Endodermal cell (in vitro differentiated cells): ENCODE measurements at regions not wholly inside any gene's neighbourhood (a gene's known extent, or its start where the extent isn't known, plus 50 kb on each side); places are given as distances from the start of the nearest gene placed in this dataset.

ENCODE experiments used
- DNase-seq: peaks from one replicate; pipeline ENCODE4 v3.0.0-alpha.2; 2017
- H3K27ac ChIP-seq: 2 replicates; pipeline ENCODE4 v1.5.1; 2013; ENCODE audit warnings: mild to moderate bottlenecking, low read depth, low read length, moderate library complexity
- H3K27me3 ChIP-seq: 2 replicates; pipeline ENCODE4 v1.6.1; 2013; ENCODE audit warnings: mild to moderate bottlenecking, low read length, moderate library complexity; ENCODE audit not compliant: insufficient read depth, control insufficient read depth, poor library complexity, severe bottlenecking
- H3K36me3 ChIP-seq: 2 replicates; pipeline ENCODE4 v1.7.0; 2013; ENCODE audit warnings: mild to moderate bottlenecking, low read length, moderate library complexity; ENCODE audit not compliant: control insufficient read depth, insufficient read depth
- H3K4me1 ChIP-seq: one replicate; pipeline ENCODE4 v1.7.0; 2013; ENCODE audit warnings: low read length; ENCODE audit not compliant: control insufficient read depth, insufficient read depth
- H3K4me3 ChIP-seq: 2 replicates; pipeline ENCODE4 v1.5.1; 2013; ENCODE audit warnings: mild to moderate bottlenecking, low read length, moderate library complexity
- H3K9ac ChIP-seq: 2 replicates; pipeline ENCODE4 v1.6.1; 2013; ENCODE audit warnings: mild to moderate bottlenecking, low read length, moderate library complexity; ENCODE audit not compliant: poor library complexity, severe bottlenecking; ENCODE audit errors: extremely low read depth
- H3K9me3 ChIP-seq: 2 replicates; pipeline ENCODE4 v1.6.1; 2013; ENCODE audit warnings: mild to moderate bottlenecking, low read length, moderate library complexity; ENCODE audit not compliant: control insufficient read depth
- H3K27ac Mint-ChIP-seq: 2 replicates; pipeline ENCODE4 v1.8.0; 2020; ENCODE audit warnings: mixed read lengths
- H3K27me3 Mint-ChIP-seq: 2 replicates; pipeline ENCODE4 v1.8.0; 2021; ENCODE audit warnings: mild to moderate bottlenecking, mixed read lengths; ENCODE audit not compliant: insufficient read depth
- H3K36me3 Mint-ChIP-seq: 2 replicates; pipeline ENCODE4 v1.8.0; 2020; ENCODE audit warnings: low read depth, mixed read lengths
- H3K4me1 Mint-ChIP-seq: 2 replicates; pipeline ENCODE4 v1.8.0; 2020; ENCODE audit warnings: mixed read lengths
- H3K4me3 Mint-ChIP-seq: 2 replicates; pipeline ENCODE4 v1.8.0; 2020; ENCODE audit warnings: mild to moderate bottlenecking, moderate library complexity, mixed read lengths
- H3K9me3 Mint-ChIP-seq: 2 replicates; pipeline ENCODE4 v1.8.0; 2020; ENCODE audit warnings: mild to moderate bottlenecking, mixed read lengths
- WGBS, 2 experiments: methylation state at CpG; one replicate each; pipeline versions ENCODE4 v1.1.5 to v1.1.7; 2013; ENCODE audit warnings: missing lambda C conversion rate in 2 of 2, mixed read lengths in 1 of 2; ENCODE audit not compliant: insufficient coverage in 1 of 2, insufficient read length in 1 of 2; 5-methylcytosine and 5-hydroxymethylcytosine counted together
- TF ChIP-seq, protein P1 (sequence below): fragments of 200-600 bp; sonication (generic); conservative IDR thresholded peaks from 2 replicates; pipeline ENCODE4 v1.5.0; 2021; ENCODE audit warnings: antibody characterized with exemption, mild to moderate bottlenecking

DNA sequence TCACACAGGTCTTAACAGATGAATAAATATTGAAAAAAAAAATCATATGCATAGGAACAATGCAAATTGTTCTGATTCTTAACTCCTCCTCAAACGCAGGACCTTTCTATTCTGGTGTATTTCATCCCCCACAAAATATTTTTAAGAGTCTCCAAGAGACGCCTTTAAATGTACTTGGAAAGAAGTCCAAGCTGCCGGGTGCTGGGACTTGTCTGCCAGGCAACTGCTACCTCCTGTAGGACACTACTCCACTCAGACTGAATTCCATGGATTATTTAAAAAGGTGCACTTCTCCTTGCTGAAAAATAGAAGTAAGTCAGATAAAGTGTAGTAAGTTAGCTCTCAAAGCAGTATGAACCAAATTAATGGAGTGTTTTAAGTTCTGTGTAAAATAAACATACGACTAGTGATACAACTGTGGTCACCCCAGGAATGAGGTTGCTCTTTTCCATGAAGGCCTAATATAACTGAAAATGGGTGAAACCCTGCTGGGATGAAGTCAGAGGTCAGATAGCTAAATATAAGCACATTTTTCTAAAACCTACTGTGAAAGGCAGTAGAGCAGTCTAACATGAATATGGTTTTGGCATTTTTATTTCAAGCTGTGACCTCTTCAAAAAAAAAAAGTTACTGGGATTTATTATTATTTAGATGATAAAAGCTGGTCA is 189.2 kb upstream of the PBX1 start:
- no peak overlapping the region for H3K4me3 ChIP-seq
- H3K36me3 ChIP-seq = no peaks in the 10 kb centered on the region
- H3K9ac ChIP-seq = no peak overlapping the region
- no peak for DNase-seq
- H3K9me3 Mint-ChIP-seq = peaks cover 11% of the 10 kb centered on the region
- no peak overlapping the region for H3K27ac ChIP-seq
- H3K4me1 ChIP-seq = no peaks in the 10 kb centered on the region
- peaks cover 18% of the 10 kb centered on the region for H3K9me3 ChIP-seq
- no peaks in the 10 kb centered on the region for H3K27me3 Mint-ChIP-seq
- no peaks in the 10 kb centered on the region for H3K27me3 ChIP-seq
- H3K36me3 Mint-ChIP-seq = no peaks in the 10 kb centered on the region
- H3K4me1 Mint-ChIP-seq = peaks cover 5% of the 10 kb centered on the region
- TF ChIP-seq, protein P1, sequence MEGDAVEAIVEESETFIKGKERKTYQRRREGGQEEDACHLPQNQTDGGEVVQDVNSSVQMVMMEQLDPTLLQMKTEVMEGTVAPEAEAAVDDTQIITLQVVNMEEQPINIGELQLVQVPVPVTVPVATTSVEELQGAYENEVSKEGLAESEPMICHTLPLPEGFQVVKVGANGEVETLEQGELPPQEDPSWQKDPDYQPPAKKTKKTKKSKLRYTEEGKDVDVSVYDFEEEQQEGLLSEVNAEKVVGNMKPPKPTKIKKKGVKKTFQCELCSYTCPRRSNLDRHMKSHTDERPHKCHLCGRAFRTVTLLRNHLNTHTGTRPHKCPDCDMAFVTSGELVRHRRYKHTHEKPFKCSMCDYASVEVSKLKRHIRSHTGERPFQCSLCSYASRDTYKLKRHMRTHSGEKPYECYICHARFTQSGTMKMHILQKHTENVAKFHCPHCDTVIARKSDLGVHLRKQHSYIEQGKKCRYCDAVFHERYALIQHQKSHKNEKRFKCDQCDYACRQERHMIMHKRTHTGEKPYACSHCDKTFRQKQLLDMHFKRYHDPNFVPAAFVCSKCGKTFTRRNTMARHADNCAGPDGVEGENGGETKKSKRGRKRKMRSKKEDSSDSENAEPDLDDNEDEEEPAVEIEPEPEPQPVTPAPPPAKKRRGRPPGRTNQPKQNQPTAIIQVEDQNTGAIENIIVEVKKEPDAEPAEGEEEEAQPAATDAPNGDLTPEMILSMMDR = no peak
- H3K4me3 Mint-ChIP-seq = no peak overlapping the region
- 85 to 95% methylated on average over 3 to 4 of the region's 4 CpGs for WGBS, 2 experiments
- H3K27ac Mint-ChIP-seq = no peak overlapping the region

DNA sequence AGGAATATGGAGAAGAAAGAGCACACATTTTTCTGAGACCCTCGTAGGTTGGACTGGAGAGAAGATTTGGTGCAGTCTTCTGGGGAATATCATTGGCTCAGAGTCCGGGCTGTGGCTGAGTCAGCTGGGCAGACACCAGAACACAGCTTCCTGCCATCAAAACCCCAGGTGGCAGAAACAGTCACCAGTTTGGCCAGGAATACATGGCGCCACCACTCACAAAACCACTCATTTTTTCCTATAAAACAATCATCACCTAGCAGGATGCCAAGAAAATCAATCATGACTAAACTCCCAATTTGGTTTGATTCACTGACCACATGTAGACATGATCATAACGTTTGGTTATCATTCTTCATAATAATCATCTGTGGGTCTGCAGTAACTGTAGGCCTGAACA is 178.1 kb upstream of the PBX1 start:
- Mint-ChIP-seq H3K9me3 (no peaks in the 10 kb centered on the region), H3K36me3 (no peaks in the 10 kb centered on the region), H3K4me1 (peaks cover 5% of the 10 kb centered on the region), H3K27me3 (no peaks in the 10 kb centered on the region), H3K27ac (no peak overlapping the region), H3K4me3 (no peak overlapping the region)
- H3K27ac ChIP-seq = no peak overlapping the region
- H3K27me3 ChIP-seq = no peaks in the 10 kb centered on the region
- H3K4me3 ChIP-seq = no peak overlapping the region
- no peak overlapping the region for H3K9ac ChIP-seq
- 0 to 46% methylated on average over 2 to 4 of the region's 4 CpGs for WGBS, 2 experiments
- no peaks in the 10 kb centered on the region for H3K4me1 ChIP-seq
- TF ChIP-seq, protein P1 = no peak
- H3K36me3 ChIP-seq = no peaks in the 10 kb centered on the region
- no peak for DNase-seq
- no peaks in the 10 kb centered on the region for H3K9me3 ChIP-seq

DNA sequence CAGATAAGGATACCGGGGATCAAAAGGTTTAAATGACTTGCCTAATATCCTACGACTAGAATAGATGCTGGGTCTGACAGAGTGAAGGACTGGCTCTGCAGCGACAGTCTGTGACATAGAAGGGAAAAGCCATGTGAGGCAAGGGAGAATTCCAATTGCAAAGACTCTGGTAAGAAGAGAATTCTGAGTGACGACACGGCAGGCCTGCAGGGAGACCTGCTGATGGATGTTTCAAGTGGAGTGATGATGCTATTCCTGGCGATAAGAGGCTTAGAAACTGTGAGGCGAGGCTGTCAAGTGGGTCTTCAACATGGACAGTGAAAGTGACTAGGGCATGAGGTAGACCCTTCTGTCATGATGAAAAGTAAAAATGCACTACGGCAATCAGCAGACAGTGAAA is 176.6 kb upstream of the PBX1 start:
- H3K36me3 Mint-ChIP-seq = no peaks in the 10 kb centered on the region
- WGBS, 2 experiments = 90% methylated on average over 6 to 8 of the region's 8 CpGs

More for the DNA sequence above, 176.6 kb upstream of the PBX1 start:
- Histone ChIP-seq H3K36me3 (no peaks in the 10 kb centered on the region), H3K27ac (no peak overlapping the region), H3K27me3 (no peaks in the 10 kb centered on the region), H3K4me1 (no peaks in the 10 kb centered on the region), H3K9ac (no peak overlapping the region), H3K4me3 (no peak overlapping the region), H3K9me3 (no peaks in the 10 kb centered on the region)
- no peaks in the 10 kb centered on the region for H3K9me3 Mint-ChIP-seq
- TF ChIP-seq, protein P1 = no peak
- H3K27me3 Mint-ChIP-seq = no peaks in the 10 kb centered on the region
- H3K4me1 Mint-ChIP-seq = peaks cover 5% of the 10 kb centered on the region
- no peak overlapping the region for H3K27ac Mint-ChIP-seq
- DNase-seq = peak; percentile 39
- H3K4me3 Mint-ChIP-seq = no peak overlapping the region
